SK-N-SH treated with all-trans-retinoic acid at 6 μM for 48 hours (cell line): ENCODE measurements at regions not wholly inside any gene's neighbourhood (a gene's known extent, or its start where the extent isn't known, plus 50 kb on each side); places are given as distances from the start of the nearest gene placed in this dataset.

ENCODE experiments used
- ARNTL ChIP-seq: fragments of 450-650 bp; formaldehyde crosslinking; IDR thresholded peaks from 2 replicates; pipeline ENCODE4 v1.5.0; 2020; ENCODE audit warnings: low read depth, mild to moderate bottlenecking, moderate library complexity, borderline replicate concordance
- ESRRG ChIP-seq: fragments of 250-450 bp; sonication (Bioruptor Pico); IDR thresholded peaks from 2 replicates; pipeline ENCODE4 v1.6.1; 2021; ENCODE audit warnings: mild to moderate bottlenecking
- GLIS3 ChIP-seq: fragments of 250-450 bp; sonication (Bioruptor Pico); IDR thresholded peaks from 2 replicates; pipeline ENCODE4 v1.5.0; 2020; ENCODE audit warnings: mild to moderate bottlenecking, moderate library complexity
- ISL1 ChIP-seq: fragments of 250-450 bp; sonication (Bioruptor Pico); IDR thresholded peaks from 2 replicates; pipeline ENCODE4 v2.1.2; 2022; ENCODE audit warnings: mild to moderate bottlenecking, moderate library complexity
- RARB ChIP-seq: fragments of 250-450 bp; sonication (Bioruptor Pico); IDR thresholded peaks from 2 replicates; pipeline ENCODE4 v1.8.0; 2021; ENCODE audit warnings: mild to moderate bottlenecking, moderate library complexity
- ZFP3 ChIP-seq: fragments of 250-450 bp; sonication (Bioruptor Pico); IDR thresholded peaks from 2 replicates; pipeline ENCODE4 v1.5.0; 2020; ENCODE audit warnings: mild to moderate bottlenecking, moderate library complexity
- ZFP30 ChIP-seq: fragments of 450-650 bp; formaldehyde crosslinking; IDR thresholded peaks from 2 replicates; pipeline ENCODE4 v1.5.0; 2022; ENCODE audit warnings: mild to moderate bottlenecking, moderate library complexity
- ZNF565 ChIP-seq: fragments of 450-650 bp; formaldehyde crosslinking; conservative IDR thresholded peaks from 2 replicates; pipeline ENCODE4 v1.5.0; 2020; ENCODE audit warnings: low read depth, mild to moderate bottlenecking, moderate library complexity
- ZNF70 ChIP-seq: fragments of 450-650 bp; formaldehyde crosslinking; IDR thresholded peaks from 2 replicates; pipeline ENCODE4 v1.5.0; 2020; ENCODE audit warnings: mild to moderate bottlenecking, moderate library complexity
- ZNF8 ChIP-seq: fragments of 450-650 bp; formaldehyde crosslinking; IDR thresholded peaks from 2 replicates; pipeline ENCODE4 v1.5.0; 2020; ENCODE audit warnings: mild to moderate bottlenecking, moderate library complexity
- TF ChIP-seq, protein P1 (sequence below): fragments of 250-450 bp; sonication (Bioruptor Pico); IDR thresholded peaks from 2 replicates; pipeline ENCODE4 v1.8.0; 2020; ENCODE audit warnings: mild to moderate bottlenecking, moderate library complexity, borderline replicate concordance
- TF ChIP-seq, protein P2 (sequence below): fragments of 250-450 bp; sonication (Bioruptor Pico); IDR thresholded peaks from 2 replicates; pipeline ENCODE4 v1.5.1; 2020; ENCODE audit warnings: low read depth, mild to moderate bottlenecking, moderate library complexity
- TF ChIP-seq, protein P3 (sequence below): fragments of 250-450 bp; sonication (Bioruptor Pico); IDR thresholded peaks from 2 replicates; pipeline ENCODE4 v1.5.0; 2020; ENCODE audit warnings: mild to moderate bottlenecking, moderate library complexity

DNA sequence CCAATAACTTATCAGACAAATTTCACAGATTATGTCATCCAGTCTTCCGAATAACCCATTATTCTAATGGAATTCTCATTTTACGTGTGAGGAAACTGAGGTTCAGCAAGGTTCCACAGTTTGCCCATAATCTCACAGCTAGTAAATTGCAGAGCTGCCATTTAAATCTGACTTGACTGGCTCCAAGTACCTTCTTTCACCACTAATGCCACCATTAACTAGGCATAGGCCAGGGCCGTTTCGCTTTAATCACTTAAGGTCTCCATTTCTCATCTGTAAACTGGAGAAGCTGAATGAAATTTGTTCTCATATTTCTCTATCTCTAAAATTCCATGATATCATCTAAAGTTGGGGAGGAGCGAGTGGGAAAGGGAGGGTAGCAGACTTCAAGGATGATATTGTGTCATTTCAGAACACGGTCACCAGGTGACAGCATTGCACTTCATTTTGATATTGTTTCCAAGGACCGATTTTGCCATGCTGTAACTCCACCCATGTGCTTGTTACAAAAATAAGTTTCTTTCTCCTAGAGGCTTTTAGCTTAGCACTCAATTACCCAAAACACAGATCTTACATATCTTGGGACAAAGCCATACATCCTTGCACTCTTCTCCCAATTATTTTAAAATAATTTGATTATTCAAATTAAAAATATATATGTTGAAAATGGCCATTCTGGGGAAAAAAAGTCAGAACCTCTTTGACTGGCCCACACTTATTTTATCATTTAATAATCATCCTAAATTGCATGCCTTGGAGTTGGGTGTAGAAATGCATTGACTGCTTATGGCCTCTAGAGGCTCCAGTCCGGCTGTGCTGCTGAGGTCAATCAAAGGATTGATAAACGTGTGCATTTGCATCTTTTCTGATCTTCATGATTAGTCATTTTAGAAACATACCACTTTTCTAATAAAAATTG is 123.8 kb downstream of the AKAIN1 start:
- TF ChIP-seq GLIS3 (CRISPR knock-in tag) (no peak), ZNF565 (CRISPR knock-in tag) (no peak), RARB (no peak), ZFP3 (CRISPR knock-in tag) (no peak), ESRRG (CRISPR knock-in tag) (no peak), ZNF8 (CRISPR knock-in tag) (no peak), ARNTL (CRISPR knock-in tag) (no peak), ZNF70 (CRISPR knock-in tag) (no peak), ZFP30 (CRISPR knock-in tag) (no peak), ISL1 (CRISPR knock-in tag) (no peak)
- TF ChIP-seq, protein P1, sequence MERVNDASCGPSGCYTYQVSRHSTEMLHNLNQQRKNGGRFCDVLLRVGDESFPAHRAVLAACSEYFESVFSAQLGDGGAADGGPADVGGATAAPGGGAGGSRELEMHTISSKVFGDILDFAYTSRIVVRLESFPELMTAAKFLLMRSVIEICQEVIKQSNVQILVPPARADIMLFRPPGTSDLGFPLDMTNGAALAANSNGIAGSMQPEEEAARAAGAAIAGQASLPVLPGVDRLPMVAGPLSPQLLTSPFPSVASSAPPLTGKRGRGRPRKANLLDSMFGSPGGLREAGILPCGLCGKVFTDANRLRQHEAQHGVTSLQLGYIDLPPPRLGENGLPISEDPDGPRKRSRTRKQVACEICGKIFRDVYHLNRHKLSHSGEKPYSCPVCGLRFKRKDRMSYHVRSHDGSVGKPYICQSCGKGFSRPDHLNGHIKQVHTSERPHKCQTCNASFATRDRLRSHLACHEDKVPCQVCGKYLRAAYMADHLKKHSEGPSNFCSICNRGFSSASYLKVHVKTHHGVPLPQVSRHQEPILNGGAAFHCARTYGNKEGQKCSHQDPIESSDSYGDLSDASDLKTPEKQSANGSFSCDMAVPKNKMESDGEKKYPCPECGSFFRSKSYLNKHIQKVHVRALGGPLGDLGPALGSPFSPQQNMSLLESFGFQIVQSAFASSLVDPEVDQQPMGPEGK = no peak
- TF ChIP-seq, protein P2, sequence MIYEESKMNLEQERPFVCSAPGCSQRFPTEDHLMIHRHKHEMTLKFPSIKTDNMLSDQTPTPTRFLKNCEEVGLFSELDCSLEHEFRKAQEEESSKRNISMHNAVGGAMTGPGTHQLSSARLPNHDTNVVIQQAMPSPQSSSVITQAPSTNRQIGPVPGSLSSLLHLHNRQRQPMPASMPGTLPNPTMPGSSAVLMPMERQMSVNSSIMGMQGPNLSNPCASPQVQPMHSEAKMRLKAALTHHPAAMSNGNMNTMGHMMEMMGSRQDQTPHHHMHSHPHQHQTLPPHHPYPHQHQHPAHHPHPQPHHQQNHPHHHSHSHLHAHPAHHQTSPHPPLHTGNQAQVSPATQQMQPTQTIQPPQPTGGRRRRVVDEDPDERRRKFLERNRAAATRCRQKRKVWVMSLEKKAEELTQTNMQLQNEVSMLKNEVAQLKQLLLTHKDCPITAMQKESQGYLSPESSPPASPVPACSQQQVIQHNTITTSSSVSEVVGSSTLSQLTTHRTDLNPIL (CRISPR knock-in tag) = no peak
- TF ChIP-seq, protein P3, sequence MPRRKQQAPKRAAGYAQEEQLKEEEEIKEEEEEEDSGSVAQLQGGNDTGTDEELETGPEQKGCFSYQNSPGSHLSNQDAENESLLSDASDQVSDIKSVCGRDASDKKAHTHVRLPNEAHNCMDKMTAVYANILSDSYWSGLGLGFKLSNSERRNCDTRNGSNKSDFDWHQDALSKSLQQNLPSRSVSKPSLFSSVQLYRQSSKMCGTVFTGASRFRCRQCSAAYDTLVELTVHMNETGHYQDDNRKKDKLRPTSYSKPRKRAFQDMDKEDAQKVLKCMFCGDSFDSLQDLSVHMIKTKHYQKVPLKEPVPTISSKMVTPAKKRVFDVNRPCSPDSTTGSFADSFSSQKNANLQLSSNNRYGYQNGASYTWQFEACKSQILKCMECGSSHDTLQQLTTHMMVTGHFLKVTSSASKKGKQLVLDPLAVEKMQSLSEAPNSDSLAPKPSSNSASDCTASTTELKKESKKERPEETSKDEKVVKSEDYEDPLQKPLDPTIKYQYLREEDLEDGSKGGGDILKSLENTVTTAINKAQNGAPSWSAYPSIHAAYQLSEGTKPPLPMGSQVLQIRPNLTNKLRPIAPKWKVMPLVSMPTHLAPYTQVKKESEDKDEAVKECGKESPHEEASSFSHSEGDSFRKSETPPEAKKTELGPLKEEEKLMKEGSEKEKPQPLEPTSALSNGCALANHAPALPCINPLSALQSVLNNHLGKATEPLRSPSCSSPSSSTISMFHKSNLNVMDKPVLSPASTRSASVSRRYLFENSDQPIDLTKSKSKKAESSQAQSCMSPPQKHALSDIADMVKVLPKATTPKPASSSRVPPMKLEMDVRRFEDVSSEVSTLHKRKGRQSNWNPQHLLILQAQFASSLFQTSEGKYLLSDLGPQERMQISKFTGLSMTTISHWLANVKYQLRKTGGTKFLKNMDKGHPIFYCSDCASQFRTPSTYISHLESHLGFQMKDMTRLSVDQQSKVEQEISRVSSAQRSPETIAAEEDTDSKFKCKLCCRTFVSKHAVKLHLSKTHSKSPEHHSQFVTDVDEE = no peak
